ENCODE measurements at regions not wholly inside any gene's neighbourhood (a gene's known extent, or its start where the extent isn't known, plus 50 kb on each side); places are given as distances from the start of the nearest gene placed in this dataset.

DNA sequence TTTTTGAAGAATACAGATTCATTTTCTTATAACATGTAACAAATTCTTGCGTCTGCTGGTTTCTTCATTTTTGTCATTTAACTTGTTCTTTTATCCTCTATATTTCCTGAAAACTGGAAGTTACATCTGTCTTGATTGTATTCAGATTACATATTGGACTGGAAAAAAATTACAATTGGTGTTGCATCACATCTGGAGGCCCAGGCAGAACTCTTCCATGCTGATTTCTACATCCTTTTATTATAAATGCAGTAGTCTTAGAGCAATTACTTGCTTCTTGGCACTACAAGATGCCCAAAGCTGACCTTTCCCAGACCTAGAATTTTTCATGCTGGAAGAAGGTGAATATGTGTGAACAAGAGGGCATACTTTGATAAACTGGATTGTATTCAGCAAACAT lies 460.9 kb upstream of the CNTNAP2 start:
- TF ChIP-seq, protein P1, sequence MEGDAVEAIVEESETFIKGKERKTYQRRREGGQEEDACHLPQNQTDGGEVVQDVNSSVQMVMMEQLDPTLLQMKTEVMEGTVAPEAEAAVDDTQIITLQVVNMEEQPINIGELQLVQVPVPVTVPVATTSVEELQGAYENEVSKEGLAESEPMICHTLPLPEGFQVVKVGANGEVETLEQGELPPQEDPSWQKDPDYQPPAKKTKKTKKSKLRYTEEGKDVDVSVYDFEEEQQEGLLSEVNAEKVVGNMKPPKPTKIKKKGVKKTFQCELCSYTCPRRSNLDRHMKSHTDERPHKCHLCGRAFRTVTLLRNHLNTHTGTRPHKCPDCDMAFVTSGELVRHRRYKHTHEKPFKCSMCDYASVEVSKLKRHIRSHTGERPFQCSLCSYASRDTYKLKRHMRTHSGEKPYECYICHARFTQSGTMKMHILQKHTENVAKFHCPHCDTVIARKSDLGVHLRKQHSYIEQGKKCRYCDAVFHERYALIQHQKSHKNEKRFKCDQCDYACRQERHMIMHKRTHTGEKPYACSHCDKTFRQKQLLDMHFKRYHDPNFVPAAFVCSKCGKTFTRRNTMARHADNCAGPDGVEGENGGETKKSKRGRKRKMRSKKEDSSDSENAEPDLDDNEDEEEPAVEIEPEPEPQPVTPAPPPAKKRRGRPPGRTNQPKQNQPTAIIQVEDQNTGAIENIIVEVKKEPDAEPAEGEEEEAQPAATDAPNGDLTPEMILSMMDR (optimal IDR thresholded peaks at IDR 0.05 in 1 of 3, IDR thresholded peaks at IDR 0.05 in 1 of 3, conservative IDR thresholded peaks at IDR 0.05 in 1 of 3; ENCODE audit: extremely low read depth in 1 of 3, insufficient read depth in 2 of 3, low read length in 3 of 3) = no peak
- no peak for TF ChIP-seq EZH2 (IDR thresholded peaks at IDR 0.05; ENCODE audit: low read length)

All from keratinocyte (primary cell).